ENCODE measurements at regions not wholly inside any gene's neighbourhood (a gene's known extent, or its start where the extent isn't known, plus 50 kb on each side); places are given as distances from the start of the nearest gene placed in this dataset.

DNA sequence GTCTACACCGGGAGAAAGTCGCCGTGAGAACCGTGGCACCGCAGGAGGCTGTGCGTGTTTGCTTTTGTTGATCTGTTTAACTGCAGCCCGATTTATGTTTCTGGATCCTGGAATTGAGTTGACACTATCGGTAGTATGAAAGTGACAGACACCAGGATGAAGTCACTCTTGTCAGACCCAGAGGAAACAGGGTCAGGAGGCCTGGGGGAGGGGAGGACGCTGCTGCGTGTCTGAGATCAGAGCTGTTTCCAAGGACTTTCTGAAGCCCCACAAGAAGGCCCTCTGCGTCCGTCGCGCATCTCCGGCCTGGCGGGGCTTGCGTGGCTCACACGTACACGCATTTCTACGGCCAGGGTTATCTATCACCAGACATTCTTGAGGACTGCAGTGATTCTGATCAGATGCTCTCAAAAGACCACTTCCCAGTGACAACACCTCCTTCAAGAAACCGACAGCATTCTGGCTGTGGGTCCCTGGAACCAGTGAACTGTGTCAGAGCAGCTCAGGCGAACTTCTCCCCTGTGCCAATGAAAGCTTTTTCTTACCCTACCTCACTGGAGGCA, 263.4 kb downstream of the ADGRD1 start:
- no peak for TF ChIP-seq TAF1 (IDR thresholded peaks at IDR 0.05; ENCODE audit: borderline replicate concordance, insufficient read depth, low read length)
- no peak for TF ChIP-seq FOXP2 (optimal IDR thresholded peaks at IDR 0.05; ENCODE audit: borderline replicate concordance, extremely low read depth, extremely low read length, insufficient read depth)
- TF ChIP-seq, protein P1, sequence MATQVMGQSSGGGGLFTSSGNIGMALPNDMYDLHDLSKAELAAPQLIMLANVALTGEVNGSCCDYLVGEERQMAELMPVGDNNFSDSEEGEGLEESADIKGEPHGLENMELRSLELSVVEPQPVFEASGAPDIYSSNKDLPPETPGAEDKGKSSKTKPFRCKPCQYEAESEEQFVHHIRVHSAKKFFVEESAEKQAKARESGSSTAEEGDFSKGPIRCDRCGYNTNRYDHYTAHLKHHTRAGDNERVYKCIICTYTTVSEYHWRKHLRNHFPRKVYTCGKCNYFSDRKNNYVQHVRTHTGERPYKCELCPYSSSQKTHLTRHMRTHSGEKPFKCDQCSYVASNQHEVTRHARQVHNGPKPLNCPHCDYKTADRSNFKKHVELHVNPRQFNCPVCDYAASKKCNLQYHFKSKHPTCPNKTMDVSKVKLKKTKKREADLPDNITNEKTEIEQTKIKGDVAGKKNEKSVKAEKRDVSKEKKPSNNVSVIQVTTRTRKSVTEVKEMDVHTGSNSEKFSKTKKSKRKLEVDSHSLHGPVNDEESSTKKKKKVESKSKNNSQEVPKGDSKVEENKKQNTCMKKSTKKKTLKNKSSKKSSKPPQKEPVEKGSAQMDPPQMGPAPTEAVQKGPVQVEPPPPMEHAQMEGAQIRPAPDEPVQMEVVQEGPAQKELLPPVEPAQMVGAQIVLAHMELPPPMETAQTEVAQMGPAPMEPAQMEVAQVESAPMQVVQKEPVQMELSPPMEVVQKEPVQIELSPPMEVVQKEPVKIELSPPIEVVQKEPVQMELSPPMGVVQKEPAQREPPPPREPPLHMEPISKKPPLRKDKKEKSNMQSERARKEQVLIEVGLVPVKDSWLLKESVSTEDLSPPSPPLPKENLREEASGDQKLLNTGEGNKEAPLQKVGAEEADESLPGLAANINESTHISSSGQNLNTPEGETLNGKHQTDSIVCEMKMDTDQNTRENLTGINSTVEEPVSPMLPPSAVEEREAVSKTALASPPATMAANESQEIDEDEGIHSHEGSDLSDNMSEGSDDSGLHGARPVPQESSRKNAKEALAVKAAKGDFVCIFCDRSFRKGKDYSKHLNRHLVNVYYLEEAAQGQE (IDR thresholded peaks at IDR 0.05; ENCODE audit: insufficient read depth in 1 of 2, low read depth in 2 of 2, low read length in 2 of 2) = no peak
- no peak for TF ChIP-seq SIN3A (IDR thresholded peaks at IDR 0.05; ENCODE audit: borderline replicate concordance, insufficient read depth, low read length)
- TF ChIP-seq POLR2AphosphoS5 (IDR thresholded peaks at IDR 0.05; ENCODE audit: low read depth, low read length) = no peak

DNA sequence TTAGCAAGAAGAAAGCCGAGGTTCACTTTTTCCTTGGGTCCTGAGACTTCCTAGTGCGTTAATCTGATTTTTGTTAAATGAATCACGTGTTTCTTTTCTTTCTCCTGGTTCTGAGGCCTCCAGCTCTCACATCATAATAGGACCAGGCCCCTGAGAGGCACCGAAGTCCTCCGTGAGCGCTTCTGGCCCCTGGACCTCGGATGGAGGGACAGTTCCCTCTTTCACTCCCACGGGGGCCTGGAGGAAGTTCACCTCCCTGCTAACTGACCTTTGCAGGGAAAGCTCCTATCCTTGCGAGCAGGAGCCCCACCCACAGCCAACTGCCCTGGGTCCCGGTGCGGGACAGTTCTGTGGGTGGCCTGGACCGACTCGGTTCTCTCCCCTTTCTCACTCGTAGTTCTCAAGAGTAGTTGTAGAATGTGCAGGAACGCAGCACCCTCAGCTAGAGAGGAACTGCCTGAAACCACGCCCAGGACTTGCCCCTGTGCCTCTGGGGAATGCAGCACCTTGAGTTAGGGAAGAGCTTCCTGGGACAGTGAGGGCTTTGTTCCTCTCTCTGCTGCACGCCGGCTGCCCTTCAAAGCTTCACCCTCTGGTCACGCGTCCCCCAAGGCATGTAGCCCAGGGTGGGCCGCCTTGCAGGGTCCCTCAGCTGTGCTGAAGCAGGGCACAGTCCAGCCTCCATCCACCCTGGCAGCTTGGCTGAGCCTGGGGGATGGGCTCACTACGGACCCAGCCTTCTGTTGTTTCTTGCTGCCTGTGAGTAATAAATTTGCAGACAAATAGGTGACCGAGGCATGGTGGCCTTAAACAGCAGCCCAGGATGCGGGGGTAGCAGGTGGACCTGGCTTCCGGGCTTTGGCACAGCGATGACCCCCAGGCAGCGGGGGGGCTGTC, 264.6 kb downstream of the ADGRD1 start:
- TF ChIP-seq FOXP2 (optimal IDR thresholded peaks at IDR 0.05; ENCODE audit: borderline replicate concordance, extremely low read depth, extremely low read length, insufficient read depth) = no peak
- TF ChIP-seq SIN3A (IDR thresholded peaks at IDR 0.05; ENCODE audit: borderline replicate concordance, insufficient read depth, low read length) = no peak

DNA sequence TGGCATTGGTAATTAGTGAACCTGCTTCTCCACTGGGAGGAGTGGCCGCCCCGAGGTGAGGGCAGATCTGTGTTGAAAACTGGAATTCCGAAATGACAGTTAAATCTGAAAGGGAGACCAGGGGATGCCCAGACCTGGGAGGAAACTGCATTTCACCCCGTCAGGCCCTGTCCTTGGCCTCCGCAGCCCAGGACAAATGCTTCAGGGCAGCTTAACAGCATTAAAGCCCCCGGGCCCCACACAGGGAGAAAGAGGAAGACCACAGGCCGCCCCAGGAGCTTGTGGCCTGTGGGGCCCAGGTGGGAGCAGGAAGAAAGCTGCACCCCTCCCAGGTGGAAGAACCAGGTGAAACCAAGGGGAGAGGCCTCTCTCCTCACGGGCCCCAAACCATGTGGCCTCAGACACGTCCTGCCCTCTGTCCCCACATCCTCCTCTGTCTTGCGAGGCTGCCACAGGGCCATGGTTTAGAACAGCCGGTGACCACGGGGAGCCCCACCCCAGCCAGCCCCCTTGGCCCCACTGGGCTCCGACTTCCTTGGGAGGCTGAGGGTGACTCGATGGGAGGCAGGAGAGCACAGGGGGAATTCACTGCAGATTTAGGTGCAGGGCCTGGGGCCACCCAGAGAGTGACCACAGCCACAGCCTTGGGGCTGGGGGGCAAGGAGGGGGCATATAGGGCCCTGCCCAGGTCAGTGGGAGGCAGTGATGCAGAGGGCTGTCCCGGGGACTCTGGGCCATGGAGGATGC, 265.4 kb downstream of the ADGRD1 start:
- TF ChIP-seq POLR2AphosphoS5 (IDR thresholded peaks at IDR 0.05; ENCODE audit: low read depth, low read length) (no peak), SIN3A (IDR thresholded peaks at IDR 0.05; ENCODE audit: borderline replicate concordance, insufficient read depth, low read length) (no peak), TAF1 (IDR thresholded peaks at IDR 0.05; ENCODE audit: borderline replicate concordance, insufficient read depth, low read length) (no peak)
- TF ChIP-seq, protein P1 (IDR thresholded peaks at IDR 0.05; ENCODE audit: insufficient read depth in 1 of 2, low read depth in 2 of 2, low read length in 2 of 2) = no peak

DNA sequence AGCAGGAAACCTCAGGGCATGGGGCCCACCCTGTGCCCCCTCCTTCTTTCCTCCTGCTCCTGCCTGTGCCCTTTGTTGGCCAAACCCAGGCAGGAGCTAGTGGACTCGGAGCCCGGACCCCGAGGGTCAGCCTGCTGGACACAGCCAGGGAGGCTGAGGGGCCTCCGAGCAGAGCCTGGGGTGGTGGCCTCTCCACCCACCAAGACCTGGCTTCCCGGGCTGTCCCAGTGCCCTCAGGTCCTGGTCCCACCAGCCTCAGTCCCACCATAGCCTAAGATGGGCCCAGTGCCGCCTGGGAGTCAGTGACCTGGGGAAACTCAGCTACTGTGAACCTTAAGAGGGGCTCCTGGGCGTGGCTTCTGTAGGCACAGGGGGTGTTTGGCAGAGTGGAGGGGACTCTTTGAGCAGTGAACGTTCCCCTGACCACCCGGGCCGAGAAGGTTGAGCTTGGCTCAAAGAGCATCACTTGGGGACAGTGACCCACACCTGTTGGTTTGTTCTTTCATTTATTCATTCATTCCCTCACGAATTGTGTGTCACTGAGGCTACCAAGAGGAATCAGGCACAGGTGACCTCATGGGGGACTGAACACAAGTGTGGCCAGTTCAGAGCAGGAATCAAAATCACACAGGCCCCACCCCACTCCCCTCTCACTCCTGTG, 266.1 kb downstream of the ADGRD1 start:
- no peak for TF ChIP-seq TAF1 (IDR thresholded peaks at IDR 0.05; ENCODE audit: borderline replicate concordance, insufficient read depth, low read length)
- no peak for TF ChIP-seq SIN3A (IDR thresholded peaks at IDR 0.05; ENCODE audit: borderline replicate concordance, insufficient read depth, low read length)

DNA sequence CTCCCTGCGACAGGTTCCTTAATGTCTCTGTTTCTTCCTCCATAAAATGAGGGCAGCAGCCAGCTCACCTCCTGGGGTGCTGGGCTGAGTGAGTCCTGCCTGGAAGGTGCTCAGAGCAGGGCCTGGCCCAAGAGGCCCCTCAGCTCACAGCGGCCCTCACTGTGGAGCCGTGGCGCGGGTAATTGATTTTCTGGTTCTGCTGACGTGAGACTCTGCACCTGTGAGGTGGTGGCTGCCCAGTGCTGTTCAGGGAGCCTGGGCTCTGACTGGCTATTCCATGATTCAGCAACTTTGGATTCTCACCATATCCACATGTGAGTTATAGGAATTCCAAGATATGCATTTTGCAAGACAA, 266.6 kb downstream of the ADGRD1 start:
- no peak for TF ChIP-seq POLR2AphosphoS5 (IDR thresholded peaks at IDR 0.05; ENCODE audit: low read depth, low read length)
- TF ChIP-seq, protein P1 (IDR thresholded peaks at IDR 0.05; ENCODE audit: insufficient read depth in 1 of 2, low read depth in 2 of 2, low read length in 2 of 2) = no peak

Measured in PFSK-1 (cell line).